HEK293 (cell line): ENCODE measurements at regions not wholly inside any gene's neighbourhood (a gene's known extent, or its start where the extent isn't known, plus 50 kb on each side); places are given as distances from the start of the nearest gene placed in this dataset.

Source experiments
- CTCF ChIA-PET: fragments of 350-600 bp; formaldehyde crosslinking; extraction: SDS; loops from one replicate; lab custom pipeline; 2021; ENCODE audit warnings: antibody characterized with exemption; lab: Yijun Ruan, JAX
- POLR2A ChIA-PET: fragments of 300-600 bp; formaldehyde crosslinking; extraction: SDS; loops from one replicate; lab custom pipeline; 2020; ENCODE audit warnings: antibody characterized with exemption, inconsistent platforms; lab: Yijun Ruan, JAX
- H3K27ac ChIP-seq: fragments of 200-500 bp; sonication (Bioruptor generic); 2 replicates; pipeline ENCODE4 v1.5.1; 2014; ENCODE audit warnings: low read depth, low read length, control low read depth, inconsistent platforms; ENCODE audit errors: extremely low read depth
- H3K36me3 ChIP-seq, 2 experiments: fragments of 200-500 bp in 1 of 2; sonication (Bioruptor generic) in 1 of 2; 1 replicate in 1 of 2; 2 replicates in 1 of 2; pipeline ENCODE4 v1.5.1; 2014 to 2017; ENCODE audit warnings: inconsistent platforms in 2 of 2, low read length in 2 of 2; ENCODE audit not compliant: control insufficient read depth in 2 of 2, insufficient read depth in 1 of 2
- H3K4me1 ChIP-seq: fragments of 200-500 bp; sonication (Bioruptor generic); 2 replicates; pipeline ENCODE4 v1.5.1; 2014; ENCODE audit warnings: mild to moderate bottlenecking, low read length, inconsistent platforms; ENCODE audit not compliant: control insufficient read depth, insufficient read depth
- H3K4me3 ChIP-seq: 2 replicates; pipeline ENCODE4 v1.5.1; 2011; ENCODE audit warnings: low read depth, mild to moderate bottlenecking, control low read depth, low read length, moderate library complexity
- H3K9me3 ChIP-seq: fragments of 200-500 bp; sonication (Bioruptor generic); 2 replicates; pipeline ENCODE4 v1.5.1; 2014; ENCODE audit warnings: low read depth, low read length, inconsistent platforms; ENCODE audit not compliant: control insufficient read depth, insufficient read depth
- ATF2 ChIP-seq: fragments of 450-650 bp; formaldehyde crosslinking; IDR thresholded peaks from 2 replicates; pipeline ENCODE4 v1.5.1; 2016; ENCODE audit warnings: missing biosample characterization, missing genetic modification characterization, low read depth
- GLI2 ChIP-seq: fragments of 450-650 bp; formaldehyde crosslinking; IDR thresholded peaks from 2 replicates; pipeline ENCODE4; 2017; ENCODE audit warnings: missing biosample characterization, missing genetic modification characterization, low read depth, borderline replicate concordance
- GLI4 ChIP-seq: fragments of 450-650 bp; formaldehyde crosslinking; IDR thresholded peaks from 2 replicates; pipeline ENCODE4 v1.5.1; 2016; ENCODE audit warnings: missing biosample characterization, missing genetic modification characterization
- HOXC10 ChIP-seq: sonication (generic); formaldehyde crosslinking; IDR thresholded peaks from 2 replicates; pipeline ENCODE4 v1.8.1; 2023; ENCODE audit warnings: mild to moderate bottlenecking, missing genetic modification reagents
- KLF9 ChIP-seq: fragments of 450-650 bp; formaldehyde crosslinking; IDR thresholded peaks from 2 replicates; pipeline ENCODE4 v1.5.1; 2016; ENCODE audit warnings: missing biosample characterization, missing genetic modification characterization, low read depth
- SP7 ChIP-seq: fragments of 450-650 bp; formaldehyde crosslinking; IDR thresholded peaks from 2 replicates; pipeline ENCODE4 v1.5.1; 2016; ENCODE audit warnings: missing biosample characterization, missing genetic modification characterization
- ZBTB17 ChIP-seq: fragments of 450-650 bp; formaldehyde crosslinking; IDR thresholded peaks from 2 replicates; pipeline ENCODE4 v1.5.1; 2016; ENCODE audit warnings: missing biosample characterization, missing genetic modification characterization
- ZBTB26 ChIP-seq: fragments of 450-650 bp; formaldehyde crosslinking; optimal IDR thresholded peaks from 2 replicates; pipeline ENCODE3; 2016; ENCODE audit warnings: missing biosample characterization, mild to moderate bottlenecking, missing genetic modification characterization
- ZEB2 ChIP-seq: fragments of 450-650 bp; formaldehyde crosslinking; IDR thresholded peaks from 2 replicates; pipeline ENCODE4 v1.5.1; 2016; ENCODE audit warnings: missing biosample characterization, missing genetic modification characterization
- ZFP3 ChIP-seq: fragments of 450-650 bp; formaldehyde crosslinking; IDR thresholded peaks from 2 replicates; pipeline ENCODE4 v1.5.1; 2016; ENCODE audit warnings: low read depth, missing biosample characterization, missing genetic modification characterization
- ZNF23 ChIP-seq: fragments of 450-650 bp; formaldehyde crosslinking; IDR thresholded peaks from 2 replicates; pipeline ENCODE4 v1.5.1; 2016; ENCODE audit warnings: missing biosample characterization, missing genetic modification characterization, borderline replicate concordance
- ZNF350 ChIP-seq: fragments of 450-650 bp; formaldehyde crosslinking; IDR thresholded peaks from 2 replicates; pipeline ENCODE4 v1.5.0; 2017; ENCODE audit warnings: missing biosample characterization, mild to moderate bottlenecking, missing genetic modification characterization
- ZNF423 ChIP-seq: fragments of 450-650 bp; formaldehyde crosslinking; IDR thresholded peaks from 2 replicates; pipeline ENCODE4 v1.5.1; 2016; ENCODE audit warnings: missing biosample characterization, missing genetic modification characterization
- ZNF449 ChIP-seq: fragments of 450-650 bp; formaldehyde crosslinking; IDR thresholded peaks from 2 replicates; pipeline ENCODE4 v1.5.1; 2017; ENCODE audit warnings: missing biosample characterization, mild to moderate bottlenecking, missing genetic modification characterization, moderate library complexity
- ZNF629 ChIP-seq: fragments of 450-650 bp; formaldehyde crosslinking; IDR thresholded peaks from 2 replicates; pipeline ENCODE4 v1.5.1; 2017; ENCODE audit warnings: missing biosample characterization, missing genetic modification characterization
- ZNF707 ChIP-seq: fragments of 450-650 bp; formaldehyde crosslinking; IDR thresholded peaks from 2 replicates; pipeline ENCODE4 v1.5.1; 2016; ENCODE audit warnings: missing biosample characterization, missing genetic modification characterization
- ZNF747 ChIP-seq: fragments of 450-650 bp; formaldehyde crosslinking; IDR thresholded peaks from 2 replicates; pipeline ENCODE4 v1.5.1; 2016; ENCODE audit warnings: missing biosample characterization, missing genetic modification characterization
- ZNF837 ChIP-seq: fragments of 450-650 bp; formaldehyde crosslinking; IDR thresholded peaks from 2 replicates; pipeline ENCODE4 v1.5.1; 2016; ENCODE audit warnings: missing biosample characterization, missing genetic modification characterization
- ZSCAN23 ChIP-seq: fragments of 450-650 bp; formaldehyde crosslinking; IDR thresholded peaks from 2 replicates; pipeline ENCODE4 v1.5.1; 2016; ENCODE audit warnings: missing biosample characterization, missing genetic modification characterization

- H3K36me3 ChIP-seq: no peaks in the 10 kb centered on the region
- no peak overlapping the region for H3K27ac ChIP-seq
- H3K4me3 ChIP-seq: no peak overlapping the region
- no peaks in the 10 kb centered on the region; the same call in 1 of the 2 replicates for H3K4me1 ChIP-seq
- peaks cover 4% of the 10 kb centered on the region for H3K9me3 ChIP-seq
- TF ChIP-seq ZNF629 (no peak), SP7 (tag by site-specific recombination) (0 out of 2 replicates have a peak, but pooled peaks have one; percentile 35)
- CTCF ChIA-PET: interaction anchor here (1.0 to 1.4 kb wide), 3 partner anchors 9 to 15 kb away, joined by 3 to 4 read pairs (median 3); no protein-coding TSS in a partner anchor
- POLR2A ChIA-PET: no interaction called here
Measured at GRCh38 chr5:125497651-125498050, 751.2 kb upstream of the ZNF608 start.

GRCh38 chr5:125499636-125500332 lies 753.3 kb upstream of the ZNF608 start:
- POLR2A ChIA-PET: no interaction called here

GRCh38 chr5:125501396-125501795 lies 755.0 kb upstream of the ZNF608 start:
- Histone ChIP-seq H3K4me1 (no peaks in the 10 kb centered on the region; the same call in 1 of the 2 replicates), H3K27ac (no peak overlapping the region), H3K9me3 (no peaks in the 10 kb centered on the region; the same call in 1 of the 2 replicates), H3K4me3 (no peak overlapping the region), H3K36me3 (no peaks in the 10 kb centered on the region)
- ChIA-PET CTCF (no interaction called here), POLR2A (no interaction called here)
- TF ChIP-seq ZEB2 (tag by site-specific recombination) (no peak), ZFP3 (tag by site-specific recombination) (no peak), GLI4 (tag by site-specific recombination) (no peak), HOXC10 (CRISPR knock-in tag) (no peak), ZNF423 (tag by site-specific recombination) (no peak), ZNF837 (tag by site-specific recombination) (no peak), ZNF449 (no peak), ZSCAN23 (tag by site-specific recombination) (no peak), ZNF747 (no peak), KLF9 (tag by site-specific recombination) (no peak), ZBTB26 (no peak), GLI2 (tag by site-specific recombination) (no peak), ZNF350 (tag by site-specific recombination) (no peak), ZNF707 (no peak), ZNF23 (tag by site-specific recombination) (no peak), ATF2 (tag by site-specific recombination) (no peak)

More at GRCh38 chr5:125499636-125500332, 753.3 kb upstream of the ZNF608 start:
- H3K9me3 ChIP-seq: no peaks in the 10 kb centered on the region; the same call in 1 of the 2 replicates
- CTCF ChIA-PET: interaction anchor here (0.6 to 0.7 kb wide), 3 partner anchors 9 to 38 kb away, joined by 3 read pairs; no protein-coding TSS in a partner anchor
- H3K36me3 ChIP-seq: no peaks in the 10 kb centered on the region
- H3K4me3 ChIP-seq: no peak overlapping the region
- no peak overlapping the region for H3K27ac ChIP-seq
- TF ChIP-seq ZBTB17 (tag by site-specific recombination): peak; percentile 25; the same call in 1 of the 2 replicates
- no peak for TF ChIP-seq GLI4 (tag by site-specific recombination)
- no peaks in the 10 kb centered on the region; the same call in 1 of the 2 replicates for H3K4me1 ChIP-seq
